Nephron (organoid): ENCODE measurements at regions not wholly inside any gene's neighbourhood (a gene's known extent, or its start where the extent isn't known, plus 50 kb on each side); places are given as distances from the start of the nearest gene placed in this dataset.
"Not testable (repeated sequence)": the region's sequence is repeated elsewhere in the genome, so short reads cannot be mapped to it uniquely, and the experiment has no call there.

Experiments used
- H3K27ac Mint-ChIP-seq, 3 experiments: 2 replicates each; pipeline ENCODE4 v1.8.0; 2020; ENCODE audit warnings: mixed read lengths in 3 of 3, mild to moderate bottlenecking in 2 of 3, moderate library complexity in 1 of 3
- H3K27me3 Mint-ChIP-seq: 2 replicates; pipeline ENCODE4 v1.8.0; 2021; ENCODE audit warnings: low read depth, mild to moderate bottlenecking, moderate library complexity, mixed read lengths
- H3K36me3 Mint-ChIP-seq: 2 replicates; pipeline ENCODE4 v1.8.0; 2020; ENCODE audit warnings: low read depth, mixed read lengths
- H3K4me1 Mint-ChIP-seq: 2 replicates; pipeline ENCODE4 v1.8.0; 2020; ENCODE audit warnings: mixed read lengths
- H3K4me3 Mint-ChIP-seq, 3 experiments: 2 replicates each; pipeline ENCODE4 v1.8.0; 2020; ENCODE audit warnings: mild to moderate bottlenecking in 3 of 3, mixed read lengths in 3 of 3, moderate library complexity in 2 of 3
- H3K9me3 Mint-ChIP-seq: 2 replicates; pipeline ENCODE4 v1.8.0; 2020; ENCODE audit warnings: mixed read lengths
- TF ChIP-seq, protein P1 (sequence below), 3 experiments: fragments of 200-600 bp; sonication (generic); IDR thresholded peaks; one replicate each; pipeline ENCODE4 v1.5.0; 2021; ENCODE audit warnings: antibody characterized with exemption in 3 of 3; ENCODE audit not compliant: unreplicated experiment in 3 of 3

- peaks cover 5% of the 10 kb centered on the region for H3K4me1 Mint-ChIP-seq
- peaks cover 9% of the 10 kb centered on the region for H3K9me3 Mint-ChIP-seq
- H3K4me3 Mint-ChIP-seq, result no peak overlapping the region
- no peak overlapping the region for H3K27ac Mint-ChIP-seq
- peaks cover 13% of the 10 kb centered on the region for H3K27me3 Mint-ChIP-seq
- H3K36me3 Mint-ChIP-seq, result no peaks in the 10 kb centered on the region
- TF ChIP-seq, protein P1, sequence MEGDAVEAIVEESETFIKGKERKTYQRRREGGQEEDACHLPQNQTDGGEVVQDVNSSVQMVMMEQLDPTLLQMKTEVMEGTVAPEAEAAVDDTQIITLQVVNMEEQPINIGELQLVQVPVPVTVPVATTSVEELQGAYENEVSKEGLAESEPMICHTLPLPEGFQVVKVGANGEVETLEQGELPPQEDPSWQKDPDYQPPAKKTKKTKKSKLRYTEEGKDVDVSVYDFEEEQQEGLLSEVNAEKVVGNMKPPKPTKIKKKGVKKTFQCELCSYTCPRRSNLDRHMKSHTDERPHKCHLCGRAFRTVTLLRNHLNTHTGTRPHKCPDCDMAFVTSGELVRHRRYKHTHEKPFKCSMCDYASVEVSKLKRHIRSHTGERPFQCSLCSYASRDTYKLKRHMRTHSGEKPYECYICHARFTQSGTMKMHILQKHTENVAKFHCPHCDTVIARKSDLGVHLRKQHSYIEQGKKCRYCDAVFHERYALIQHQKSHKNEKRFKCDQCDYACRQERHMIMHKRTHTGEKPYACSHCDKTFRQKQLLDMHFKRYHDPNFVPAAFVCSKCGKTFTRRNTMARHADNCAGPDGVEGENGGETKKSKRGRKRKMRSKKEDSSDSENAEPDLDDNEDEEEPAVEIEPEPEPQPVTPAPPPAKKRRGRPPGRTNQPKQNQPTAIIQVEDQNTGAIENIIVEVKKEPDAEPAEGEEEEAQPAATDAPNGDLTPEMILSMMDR (IDR thresholded peaks at IDR 0.05; ENCODE audit: unreplicated experiment in 3 of 3), result no peak
These were observed 144.1 kb downstream of the CSNK2A3 start for GRCh38 chr11:11208994-11209393.

DNA sequence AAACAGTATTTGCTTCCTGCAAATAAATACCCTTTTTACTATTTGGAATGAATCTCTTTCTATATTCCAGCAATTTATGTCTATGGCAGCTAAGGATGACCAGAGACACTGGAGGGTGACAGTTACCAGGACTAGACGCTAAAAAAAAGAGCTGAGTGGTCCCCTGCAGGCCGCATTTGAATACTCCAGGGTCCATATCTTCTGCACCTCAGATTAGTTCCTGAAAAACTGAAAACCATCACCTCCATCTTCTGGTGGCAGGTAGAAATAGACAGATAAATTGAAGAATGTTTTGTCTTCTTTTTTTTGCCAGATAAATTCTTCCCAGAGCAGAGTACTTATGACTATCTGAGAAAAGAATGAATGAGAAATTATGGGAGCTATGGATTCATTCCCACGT is 145.6 kb downstream of the CSNK2A3 start:
- TF ChIP-seq, protein P1 (IDR thresholded peaks at IDR 0.05; ENCODE audit: unreplicated experiment in 3 of 3), result no peak
- Mint-ChIP-seq H3K9me3 (peaks cover 20% of the 10 kb centered on the region), H3K27ac (no peak overlapping the region), H3K4me1 (peaks cover 5% of the 10 kb centered on the region), H3K36me3 (no peaks in the 10 kb centered on the region), H3K4me3 (no peak overlapping the region), H3K27me3 (peaks cover 11% of the 10 kb centered on the region)

DNA sequence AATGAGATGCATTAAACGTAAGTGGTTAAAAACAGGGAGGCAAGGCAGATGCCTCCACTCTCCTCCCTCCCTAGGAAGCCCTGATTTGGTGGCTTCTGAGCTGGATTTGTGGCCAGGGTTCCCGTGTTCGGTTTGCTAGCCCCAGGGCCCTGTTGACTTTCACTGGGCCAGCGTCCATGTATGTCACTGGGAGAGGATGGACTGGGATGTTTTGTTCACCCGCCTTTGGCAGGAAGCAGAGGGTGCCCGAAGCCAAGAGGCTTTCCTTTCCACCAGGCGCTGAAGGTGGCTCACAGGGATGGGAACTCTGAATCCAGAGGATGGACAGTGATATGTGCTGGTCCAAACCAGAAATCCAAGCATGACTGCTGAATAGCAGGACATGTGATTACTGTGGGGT is 146.6 kb downstream of the CSNK2A3 start:
- no peaks in the 10 kb centered on the region for H3K4me1 Mint-ChIP-seq
- H3K27me3 Mint-ChIP-seq, result peaks cover 16% of the 10 kb centered on the region
- H3K4me3 Mint-ChIP-seq, result no peak overlapping the region
- H3K27ac Mint-ChIP-seq, result no peak overlapping the region
- TF ChIP-seq, protein P1 (IDR thresholded peaks at IDR 0.05; ENCODE audit: unreplicated experiment in 3 of 3), result no peak
- H3K9me3 Mint-ChIP-seq, result peaks cover 27% of the 10 kb centered on the region
- H3K36me3 Mint-ChIP-seq, result no peaks in the 10 kb centered on the region

DNA sequence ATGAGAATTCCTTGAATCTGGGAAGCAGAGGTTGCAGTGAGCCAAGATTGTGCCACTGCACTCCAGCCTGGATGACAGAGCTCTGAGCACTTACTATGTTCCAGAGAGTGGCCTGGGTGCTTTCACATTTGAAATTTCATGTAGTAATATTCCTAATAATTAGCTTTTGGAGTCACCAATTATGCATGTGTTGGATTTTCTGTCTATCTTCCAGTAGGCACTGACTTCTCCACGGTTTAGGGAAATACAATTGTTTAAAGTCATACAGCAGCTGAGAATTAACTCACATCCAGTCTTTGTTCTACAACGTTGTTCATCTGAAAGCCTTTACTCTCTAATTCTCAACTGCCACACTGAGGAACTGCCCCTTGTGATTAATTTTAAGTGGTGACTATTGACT is 150.2 kb downstream of the CSNK2A3 start:
- TF ChIP-seq, protein P1 (IDR thresholded peaks at IDR 0.05; ENCODE audit: unreplicated experiment in 3 of 3), result no peak
- H3K27ac Mint-ChIP-seq, result no peak overlapping the region
- no peak overlapping the region for H3K4me3 Mint-ChIP-seq
- no peaks in the 10 kb centered on the region for H3K36me3 Mint-ChIP-seq
- H3K9me3 Mint-ChIP-seq, result peaks cover 27% of the 10 kb centered on the region
- H3K27me3 Mint-ChIP-seq, result peaks cover 17% of the 10 kb centered on the region
- H3K4me1 Mint-ChIP-seq, result no peaks in the 10 kb centered on the region

- Mint-ChIP-seq H3K9me3 (peaks cover 28% of the 10 kb centered on the region), H3K27me3 (peaks cover 17% of the 10 kb centered on the region)
- not testable (repeated sequence) for H3K36me3 Mint-ChIP-seq, H3K4me1 Mint-ChIP-seq, H3K4me3 Mint-ChIP-seq, H3K27ac Mint-ChIP-seq
These were observed 151.7 kb downstream of the CSNK2A3 start for GRCh38 chr11:11201302-11201701.

- H3K27ac Mint-ChIP-seq, result no peak overlapping the region
- H3K36me3 Mint-ChIP-seq, result peaks cover 7% of the 10 kb centered on the region
- no peak overlapping the region for H3K4me3 Mint-ChIP-seq
- H3K4me1 Mint-ChIP-seq, result peaks cover 7% of the 10 kb centered on the region
- H3K9me3 Mint-ChIP-seq, result peaks cover 31% of the 10 kb centered on the region
- TF ChIP-seq, protein P1 (IDR thresholded peaks at IDR 0.05; ENCODE audit: unreplicated experiment in 3 of 3), result no peak
- H3K27me3 Mint-ChIP-seq, result peaks cover 4% of the 10 kb centered on the region
These were observed 160.5 kb downstream of the CSNK2A3 start for GRCh38 chr11:11192541-11192940.
